Ureter (tissue), 1 donor: ENCODE measurements at regions not wholly inside any gene's neighbourhood (a gene's known extent, or its start where the extent isn't known, plus 50 kb on each side); places are given as distances from the start of the nearest gene placed in this dataset.
"Not testable (repeated sequence)": the region's sequence is repeated elsewhere in the genome, so short reads cannot be mapped to it uniquely, and the experiment has no call there.

Experiments
- DNase-seq: peaks from one replicate; pipeline ENCODE4 v3.0.0-alpha.2; 2020; ENCODE audit warnings: low spot score
- donor health status: DM: yes; HTN: yes; CAD: no.

GRCh38 chr6:14552891-14553290 is 435.3 kb downstream of the CD83 start:
- DNase-seq = no peak

GRCh38 chr6:14553515-14553914 is 435.9 kb downstream of the CD83 start:
- no peak for DNase-seq

GRCh38 chr6:14555804-14556203 is 438.2 kb downstream of the CD83 start:
- DNase-seq = no peak

GRCh38 chr6:14559746-14560536 is 442.4 kb downstream of the CD83 start:
- no peak for DNase-seq

GRCh38 chr6:14561563-14561962 is 444.0 kb downstream of the CD83 start:
- not testable (repeated sequence) for DNase-seq

- DNase-seq = no peak
Measured at GRCh38 chr6:14567842-14568241, 450.3 kb downstream of the CD83 start.

GRCh38 chr6:14569394-14569793 is 451.8 kb downstream of the CD83 start:
- DNase-seq = no peak

- not testable (repeated sequence) for DNase-seq
Measured at GRCh38 chr6:14569874-14570273, 452.3 kb downstream of the CD83 start.

GRCh38 chr6:14571001-14571400 is 453.4 kb downstream of the CD83 start:
- DNase-seq = no peak

- DNase-seq = no peak
Measured at GRCh38 chr6:14571746-14572145, 454.2 kb downstream of the CD83 start.

GRCh38 chr6:14573267-14573666 is 455.7 kb downstream of the CD83 start:
- DNase-seq = no peak

- no peak for DNase-seq
Measured at GRCh38 chr6:14573703-14574290, 456.2 kb downstream of the CD83 start.

- DNase-seq = no peak
Measured at GRCh38 chr6:14575961-14576360, 458.4 kb downstream of the CD83 start.

GRCh38 chr6:14578994-14579393 is 461.4 kb downstream of the CD83 start:
- no peak for DNase-seq

GRCh38 chr6:14582749-14583148 is 465.2 kb downstream of the CD83 start:
- no peak for DNase-seq

GRCh38 chr6:14583826-14584225 is 466.3 kb downstream of the CD83 start:
- DNase-seq = no peak

- no peak for DNase-seq
Measured at GRCh38 chr6:14584450-14584849, 466.9 kb downstream of the CD83 start.

- no peak for DNase-seq
Measured at GRCh38 chr6:14585689-14586088, 468.1 kb downstream of the CD83 start.

- no peak for DNase-seq
Measured at GRCh38 chr6:14589175-14589574, 471.6 kb downstream of the CD83 start.

GRCh38 chr6:14590586-14590985 is 473.0 kb downstream of the CD83 start:
- no peak for DNase-seq

GRCh38 chr6:14591998-14592397 is 474.4 kb downstream of the CD83 start:
- no peak for DNase-seq

GRCh38 chr6:14593286-14593685 is 475.7 kb downstream of the CD83 start:
- DNase-seq = no peak

GRCh38 chr6:14595751-14596150 is 478.2 kb downstream of the CD83 start:
- DNase-seq = no peak

GRCh38 chr6:14596410-14596809 is 478.8 kb downstream of the CD83 start:
- DNase-seq = no peak
